CD14-positive monocyte (primary cell): ENCODE measurements at regions not wholly inside any gene's neighbourhood (a gene's known extent, or its start where the extent isn't known, plus 50 kb on each side); places are given as distances from the start of the nearest gene placed in this dataset.

Experiments used
- DNase-seq, 3 donors: peaks; one replicate each; pipeline ENCODE4 v3.0.0-alpha.2; 2011 to 2022
- H2AFZ ChIP-seq: 2 replicates; pipeline ENCODE4 v1.6.0; 2012; ENCODE audit warnings: mild to moderate bottlenecking, low read depth, low read length, inconsistent platforms; ENCODE audit not compliant: insufficient read depth, poor library complexity, severe bottlenecking
- H3K27ac ChIP-seq, 2 donors: 1 replicate in 1 of 2; 2 replicates in 1 of 2; pipeline ENCODE4 v1.5.1; 2012 to 2013; ENCODE audit warnings: low read length in 2 of 2, control low read depth in 1 of 2, inconsistent platforms in 1 of 2, low read depth in 1 of 2, mild to moderate bottlenecking in 1 of 2
- H3K27me3 ChIP-seq, 2 donors: one replicate each; pipeline versions ENCODE4 v1.6.0 to v1.6.1; 2011 to 2013; ENCODE audit warnings: low read length in 2 of 2; ENCODE audit not compliant: control insufficient read depth in 2 of 2, insufficient read depth in 2 of 2
- H3K36me3 ChIP-seq, 2 donors: replicated peaks in 1 of 2; 1 replicate in 1 of 2; 2 replicates in 1 of 2; pipeline versions ENCODE4 v1.5.1 to v1.6.1; 2012 to 2013; ENCODE audit warnings: low read length in 2 of 2, control low read depth in 1 of 2, inconsistent platforms in 1 of 2, mild to moderate bottlenecking in 1 of 2; ENCODE audit not compliant: insufficient read depth in 2 of 2, control insufficient read depth in 1 of 2
- H3K4me1 ChIP-seq, 2 donors: 1 replicate in 1 of 2; 2 replicates in 1 of 2; pipeline versions ENCODE4 v1.5.1 to v1.6.1; 2012 to 2013; ENCODE audit warnings: low read length in 2 of 2, control low read depth in 1 of 2, inconsistent platforms in 1 of 2, mild to moderate bottlenecking in 1 of 2, moderate library complexity in 1 of 2; ENCODE audit not compliant: insufficient read depth in 2 of 2, control insufficient read depth in 1 of 2
- H3K4me2 ChIP-seq: replicated peaks from 2 replicates; pipeline ENCODE3; 2012; ENCODE audit warnings: low read length, moderate library complexity, mild to moderate bottlenecking; ENCODE audit not compliant: poor library complexity, severe bottlenecking; ENCODE audit errors: extremely low read depth
- H3K4me3 ChIP-seq, 3 experiments: fragments of 200-600 bp in 1 of 3; sonication (generic) in 1 of 3; replicated peaks in 1 of 3; 1 replicate in 2 of 3; 2 replicates in 1 of 3; pipeline ENCODE4 v1.5.1; 2011 to 2013; ENCODE audit warnings: low read length in 3 of 3, mild to moderate bottlenecking in 3 of 3, control low read depth in 2 of 3, low read depth in 2 of 3, inconsistent platforms in 1 of 3, moderate library complexity in 1 of 3
- H3K79me2 ChIP-seq: 2 replicates; pipeline ENCODE4 v1.6.0; 2012; ENCODE audit warnings: mild to moderate bottlenecking, control low read depth, inconsistent platforms, low read length, moderate library complexity; ENCODE audit not compliant: insufficient read depth
- H3K9ac ChIP-seq: 2 replicates; pipeline ENCODE4 v1.6.0; 2017; ENCODE audit warnings: low read length, mild to moderate bottlenecking; ENCODE audit not compliant: insufficient read depth, poor library complexity, severe bottlenecking
- H3K9me3 ChIP-seq, 2 donors: replicated peaks in 1 of 2; 1 replicate in 1 of 2; 2 replicates in 1 of 2; pipeline versions ENCODE4 v1.5.1 to v1.6.1; 2012 to 2013; ENCODE audit warnings: low read length in 2 of 2, control low read depth in 1 of 2; ENCODE audit not compliant: control insufficient read depth in 1 of 2, insufficient read depth in 1 of 2
- H4K20me1 ChIP-seq: 2 replicates; pipeline ENCODE4 v1.6.0; 2012; ENCODE audit warnings: mild to moderate bottlenecking, low read length, control low read depth, moderate library complexity; ENCODE audit not compliant: insufficient read depth
- H3K27ac Mint-ChIP-seq, 7 donors: one replicate each; pipeline ENCODE4 v1.8.0; 2020; ENCODE audit warnings: mild to moderate bottlenecking in 7 of 7, mixed read lengths in 7 of 7, moderate library complexity in 6 of 7, inconsistent platforms in 2 of 7
- H3K27me3 Mint-ChIP-seq, 3 donors: one replicate each; pipeline ENCODE4 v1.8.0; 2021 to 2022; ENCODE audit warnings: low read depth in 3 of 3, mild to moderate bottlenecking in 3 of 3, mixed read lengths in 3 of 3, moderate library complexity in 3 of 3, inconsistent platforms in 1 of 3
- H3K36me3 Mint-ChIP-seq, 2 donors: one replicate each; pipeline ENCODE4 v1.8.0; 2020; ENCODE audit warnings: mixed read lengths in 2 of 2, inconsistent platforms in 1 of 2, mild to moderate bottlenecking in 1 of 2
- H3K4me1 Mint-ChIP-seq: one replicate; pipeline ENCODE4 v1.8.0; 2020; ENCODE audit warnings: mild to moderate bottlenecking, mixed read lengths
- H3K4me3 Mint-ChIP-seq, 2 donors: one replicate each; pipeline ENCODE4 v1.8.0; 2020; ENCODE audit warnings: mild to moderate bottlenecking in 2 of 2, mixed read lengths in 2 of 2, moderate library complexity in 1 of 2
- H3K9me3 Mint-ChIP-seq, 7 donors: one replicate each; pipeline ENCODE4 v1.8.0; 2020 to 2022; ENCODE audit warnings: mixed read lengths in 7 of 7, mild to moderate bottlenecking in 6 of 7, moderate library complexity in 6 of 7, inconsistent platforms in 2 of 7
- CTCF ChIP-seq: fragments of 200-600 bp; IDR thresholded peaks from one replicate; pipeline ENCODE4 v1.8.0; 2022; ENCODE audit warnings: antibody characterized with exemption, mild to moderate bottlenecking
- WGBS: methylation state at CpG from one replicate; pipeline ENCODE4 v1.1.5; 2013; ENCODE audit warnings: missing lambda C conversion rate; ENCODE audit not compliant: insufficient coverage; 5-methylcytosine and 5-hydroxymethylcytosine counted together
- intact Hi-C, 2 donors: fragments of 100-400 bp; cut with micrococcal nuclease; formaldehyde crosslinking; loops; one replicate each; pipeline versions ENCODE4 v1.15.0 to v1.15.1; 2023

GRCh38 chr5:8907168-8907868 is 638.6 kb downstream of the SEMA5A start:
- Histone ChIP-seq H3K9me3 (no peaks in the 10 kb centered on the region), H3K27me3 (no peaks in the 10 kb centered on the region), H3K79me2 (no peaks in the 10 kb centered on the region), H3K4me1 (no peaks in the 10 kb centered on the region), H3K4me2 (no peak overlapping the region), H3K4me3 (no peak overlapping the region), H4K20me1 (no peaks in the 10 kb centered on the region), H3K36me3 (no peaks in the 10 kb centered on the region), H3K27ac (no peak overlapping the region), H3K9ac (no peak overlapping the region), H2AFZ (no peak overlapping the region)
- DNase-seq, result no peak
- H3K36me3 Mint-ChIP-seq, result no peaks in the 10 kb centered on the region
- intact Hi-C loops, result no loop called here
- no peaks in the 10 kb centered on the region for H3K27me3 Mint-ChIP-seq
- peaks cover 0 to 8% (median 2%) of the 10 kb centered on the region in 7 donors for H3K9me3 Mint-ChIP-seq
- no peak overlapping the region for H3K27ac Mint-ChIP-seq
- no peak for TF ChIP-seq CTCF
- whole genome bisulfite sequencing, result 33% methylated on average over 2 of the region's 8 CpGs
- H3K4me3 Mint-ChIP-seq, result no peak overlapping the region
- no peaks in the 10 kb centered on the region for H3K4me1 Mint-ChIP-seq

GRCh38 chr5:8908055-8908683 is 637.7 kb downstream of the SEMA5A start:
- no peaks in the 10 kb centered on the region for H3K36me3 Mint-ChIP-seq
- Histone ChIP-seq H3K4me3 (no peak overlapping the region), H3K27me3 (no peaks in the 10 kb centered on the region), H3K4me1 (no peaks in the 10 kb centered on the region), H3K4me2 (no peak overlapping the region), H3K27ac (no peak overlapping the region), H3K36me3 (no peaks in the 10 kb centered on the region), H3K79me2 (no peaks in the 10 kb centered on the region), H2AFZ (no peak overlapping the region), H3K9me3 (no peaks in the 10 kb centered on the region), H4K20me1 (no peaks in the 10 kb centered on the region), H3K9ac (no peak overlapping the region)
- no peak overlapping the region for H3K4me3 Mint-ChIP-seq
- H3K4me1 Mint-ChIP-seq, result no peaks in the 10 kb centered on the region
- intact Hi-C loops, result no loop called here
- 67% methylated on average over 1 of the region's 7 CpGs for WGBS
- no peak for DNase-seq
- no peak overlapping the region for H3K27ac Mint-ChIP-seq
- TF ChIP-seq CTCF, result peak; percentile 69
- peaks cover 0 to 8% (median 1%) of the 10 kb centered on the region in 7 donors for H3K9me3 Mint-ChIP-seq
- H3K27me3 Mint-ChIP-seq, result no peaks in the 10 kb centered on the region
